OCI-LY7 (cell line): ENCODE measurements at regions not wholly inside any gene's neighbourhood (a gene's known extent, or its start where the extent isn't known, plus 50 kb on each side); places are given as distances from the start of the nearest gene placed in this dataset.

Experiments used
- BruUV-seq: library from RNA; stranded (reverse); fragments of 400-500 nt; replicated peaks from 2 replicates; lab custom pipeline; 2021; lab: Mats Ljungman, UMichigan
- CTCF ChIA-PET: fragments of 300-600 bp; sonication (Branson Sonifier 250); formaldehyde crosslinking; loops from one replicate; lab custom pipeline; 2022; ENCODE audit warnings: antibody characterized with exemption; ENCODE audit not compliant: unreplicated experiment; lab: Charles Lee
- POLR2A ChIA-PET: fragments of 300-600 bp; sonication (Branson Sonifier 250); formaldehyde crosslinking; loops from one replicate; lab custom pipeline; 2022; ENCODE audit warnings: antibody characterized with exemption; lab: Charles Lee
- DNase-seq: peaks from one replicate; pipeline ENCODE4 v3.0.0-alpha.2; 2015; ENCODE audit warnings: low spot score
- H2AFZ ChIP-seq: fragments of 200-600 bp; sonication (generic), shearing (Covaris generic); 2 replicates; pipeline ENCODE4 v1.6.1; 2014; ENCODE audit warnings: mild to moderate bottlenecking, antibody characterized with exemption, low read length, moderate library complexity
- H3K27ac ChIP-seq: fragments of 200-600 bp; sonication (generic); 2 replicates; pipeline ENCODE4 v1.5.1; 2014; ENCODE audit warnings: mixed run types, low read depth, mild to moderate bottlenecking, moderate library complexity, low read length, inconsistent platforms; ENCODE audit not compliant: poor library complexity, severe bottlenecking
- H3K36me3 ChIP-seq: fragments of 200-600 bp; sonication (generic); 2 replicates; pipeline ENCODE4 v1.6.1; 2014; ENCODE audit warnings: mild to moderate bottlenecking, antibody characterized with exemption, low read length, moderate library complexity, mixed read lengths; ENCODE audit not compliant: insufficient read depth
- H3K4me1 ChIP-seq: fragments of 200-600 bp; sonication (generic); 2 replicates; pipeline ENCODE4 v1.5.1; 2014; ENCODE audit warnings: mild to moderate bottlenecking, low read length; ENCODE audit not compliant: insufficient read depth, poor library complexity, severe bottlenecking
- H3K4me2 ChIP-seq: fragments of 200-600 bp; sonication (generic); 2 replicates; pipeline ENCODE4 v1.6.1; 2014; ENCODE audit warnings: mild to moderate bottlenecking, low read length
- H3K4me3 ChIP-seq: fragments of 200-600 bp; sonication (generic); 2 replicates; pipeline ENCODE4 v1.5.1; 2014; ENCODE audit warnings: mild to moderate bottlenecking, low read depth, low read length; ENCODE audit not compliant: poor library complexity, severe bottlenecking
- H3K79me2 ChIP-seq: fragments of 200-600 bp; sonication (generic); 2 replicates; pipeline ENCODE4 v1.6.1; 2016; ENCODE audit warnings: low read depth, mild to moderate bottlenecking, low read length, moderate library complexity, mixed read lengths; ENCODE audit not compliant: insufficient read depth
- H3K9me2 ChIP-seq: fragments of 200-600 bp; sonication (generic); 2 replicates; pipeline ENCODE4 v1.6.1; 2016; ENCODE audit warnings: mild to moderate bottlenecking, low read length, mixed read lengths; ENCODE audit not compliant: insufficient read depth
- H3K9me3 ChIP-seq: fragments of 200-600 bp; sonication (generic); 2 replicates; pipeline ENCODE4 v1.6.1; 2014; ENCODE audit warnings: mild to moderate bottlenecking, mixed run types, low read length, mixed read lengths
- H4K20me1 ChIP-seq: fragments of 200-600 bp; sonication (generic); 2 replicates; pipeline ENCODE4 v1.6.1; 2014; ENCODE audit warnings: mild to moderate bottlenecking, antibody characterized with exemption, low read length, moderate library complexity, mixed read lengths; ENCODE audit not compliant: insufficient read depth
- CTCF ChIP-seq: fragments of 200-600 bp; sonication (generic); conservative IDR thresholded peaks from 2 replicates; pipeline ENCODE4 v1.5.1; 2014; ENCODE audit warnings: mild to moderate bottlenecking, antibody characterized with exemption, low read length, moderate library complexity, mixed read lengths
- EZH2phosphoT487 ChIP-seq: fragments of 200-600 bp; sonication (generic); IDR thresholded peaks from 2 replicates; pipeline ENCODE4 v1.6.1; 2018; ENCODE audit warnings: low read depth, borderline replicate concordance, mild to moderate bottlenecking, mixed run types, antibody characterized with exemption, low read length, moderate library complexity, mixed read lengths
- intact Hi-C: fragments of 100-400 bp; cut with micrococcal nuclease; formaldehyde crosslinking; loops from one replicate; pipeline ENCODE4 v1.10.0; 2022; ENCODE audit not compliant: unreplicated experiment

DNA sequence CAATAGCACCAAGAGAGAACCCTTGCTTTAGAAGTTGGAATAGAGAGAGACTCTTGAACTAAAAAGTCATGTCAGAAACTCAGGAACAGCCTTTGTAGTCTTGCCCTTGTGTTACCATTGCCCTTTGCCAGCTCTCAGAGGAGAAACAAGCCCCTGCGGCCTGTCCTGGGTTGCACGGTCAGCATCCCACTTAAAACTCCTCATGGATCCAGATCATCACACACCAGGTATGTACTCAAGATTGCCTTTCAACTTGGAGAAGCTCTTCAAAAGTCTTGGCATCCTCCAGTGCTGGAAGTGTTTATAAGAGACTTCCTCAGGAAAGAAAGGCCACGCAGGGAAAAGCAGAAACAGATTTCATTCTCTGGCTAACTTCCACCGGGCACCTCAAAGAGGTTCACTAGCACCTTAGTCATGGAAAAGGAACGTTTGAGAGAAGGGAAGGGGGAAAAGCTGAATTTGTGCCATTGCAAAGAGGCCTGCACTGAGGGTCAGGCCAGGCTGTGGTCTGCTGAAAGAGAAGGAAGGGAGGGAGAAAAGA lies 594.2 kb downstream of the MED13L start:
- no peak for TF ChIP-seq CTCF
- no peak for TF ChIP-seq EZH2phosphoT487
- intact Hi-C loops = no loop called here
- Histone ChIP-seq H3K4me2 (no peak overlapping the region), H3K9me2 (no peaks in the 10 kb centered on the region), H3K9me3 (no peaks in the 10 kb centered on the region), H3K36me3 (no peaks in the 10 kb centered on the region), H3K27ac (no peak overlapping the region), H3K4me3 (no peak overlapping the region), H4K20me1 (no peaks in the 10 kb centered on the region), H3K79me2 (no peaks in the 10 kb centered on the region), H2AFZ (no peak overlapping the region), H3K4me1 (no peaks in the 10 kb centered on the region)
- no TSS peak for BruUV-seq
- DNase-seq = no peak
- ChIA-PET CTCF (no interaction called here), POLR2A (no interaction called here)

- no peaks in the 10 kb centered on the region for H3K9me3 ChIP-seq
- no peak overlapping the region for H3K4me2 ChIP-seq
- H4K20me1 ChIP-seq = no peaks in the 10 kb centered on the region
- H3K9me2 ChIP-seq = no peaks in the 10 kb centered on the region
- no peaks in the 10 kb centered on the region for H3K36me3 ChIP-seq
- DNase-seq = no peak
- no peak overlapping the region for H3K27ac ChIP-seq
- POLR2A ChIA-PET = interaction anchor here (0.7 kb wide), 1 partner anchor 66 kb away, joined by 3 read pairs; no protein-coding TSS in a partner anchor
- no TSS peak for BruUV-seq
- intact Hi-C loops = no loop called here
- no peaks in the 10 kb centered on the region for H3K4me1 ChIP-seq
- H3K79me2 ChIP-seq = no peaks in the 10 kb centered on the region
- no peak overlapping the region for H3K4me3 ChIP-seq
- CTCF ChIA-PET = no interaction called here
- no peak overlapping the region for H2AFZ ChIP-seq
- no peak for TF ChIP-seq EZH2phosphoT487
- no peak for TF ChIP-seq CTCF
These were observed 596.5 kb downstream of the MED13L start for GRCh38 chr12:115680967-115681366.

DNA sequence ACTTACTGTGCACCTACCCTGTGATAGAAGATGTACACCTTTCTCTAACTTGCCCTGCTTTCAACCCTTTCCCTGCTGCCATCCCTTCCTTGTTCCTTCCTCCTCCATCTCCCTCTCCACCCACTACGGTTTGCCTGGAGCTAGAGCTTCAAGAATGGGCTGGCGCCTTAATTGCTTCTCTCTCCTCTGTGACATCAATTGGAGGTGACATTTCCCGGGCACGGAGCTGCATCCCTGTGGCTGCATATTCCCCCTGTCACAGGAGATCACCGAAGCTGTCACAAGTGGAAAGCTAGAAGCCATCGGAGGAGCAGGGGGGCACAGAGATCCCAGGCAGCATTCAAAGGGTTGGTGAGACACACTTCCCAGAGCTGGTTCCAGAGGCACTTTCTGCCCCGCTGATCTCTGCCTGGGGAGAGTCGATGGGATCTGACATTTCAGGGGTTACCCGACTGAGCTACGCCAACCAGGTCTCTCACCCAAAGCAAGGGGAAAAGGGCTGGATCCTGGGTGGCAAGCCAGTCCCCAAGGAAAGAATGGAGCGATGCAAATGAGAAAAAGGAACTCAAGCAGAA lies 604.9 kb downstream of the MED13L start:
- BruUV-seq = no TSS peak
- H3K9me2 ChIP-seq = no peaks in the 10 kb centered on the region
- no peak overlapping the region for H2AFZ ChIP-seq
- H3K4me3 ChIP-seq = no peak overlapping the region
- ChIA-PET CTCF (no interaction called here), POLR2A (no interaction called here)
- no peaks in the 10 kb centered on the region for H3K36me3 ChIP-seq
- no peaks in the 10 kb centered on the region for H3K79me2 ChIP-seq
- TF ChIP-seq CTCF (no peak), EZH2phosphoT487 (no peak)
- intact Hi-C loops = no loop called here
- no peak overlapping the region for H3K27ac ChIP-seq
- H3K9me3 ChIP-seq = no peaks in the 10 kb centered on the region
- no peaks in the 10 kb centered on the region for H3K4me1 ChIP-seq
- no peaks in the 10 kb centered on the region for H4K20me1 ChIP-seq
- no peak overlapping the region for H3K4me2 ChIP-seq
- DNase-seq = no peak
